Naive B cell (primary cell): ENCODE measurements at regions not wholly inside any gene's neighbourhood (a gene's known extent, or its start where the extent isn't known, plus 50 kb on each side); places are given as distances from the start of the nearest gene placed in this dataset.
"Not testable (repeated sequence)": the region's sequence is repeated elsewhere in the genome, so short reads cannot be mapped to it uniquely, and the experiment has no call there.

ENCODE experiments used
- ATAC-seq, 2 donors: fragments of 150-1000 bp; cut with Tn5 transposase; 2 replicates each; pipeline ENCODE4 v1.10.0; 2021; ENCODE audit warnings: low read depth in 2 of 2, mild to moderate bottlenecking in 2 of 2, moderate library complexity in 2 of 2
- DNase-seq: peaks from one replicate; pipeline ENCODE4 v3.0.0; 2022
- H3K27ac Mint-ChIP-seq, 6 donors: one replicate each; pipeline ENCODE4 v1.8.0; 2020 to 2022; ENCODE audit warnings: mild to moderate bottlenecking in 6 of 6, mixed read lengths in 6 of 6, moderate library complexity in 5 of 6, inconsistent platforms in 2 of 6
- H3K27me3 Mint-ChIP-seq, 3 donors: one replicate each; pipeline ENCODE4 v1.8.0; 2021 to 2022; ENCODE audit warnings: mixed read lengths in 3 of 3, mild to moderate bottlenecking in 1 of 3
- H3K36me3 Mint-ChIP-seq, 2 donors: one replicate each; pipeline ENCODE4 v1.8.0; 2020 to 2022; ENCODE audit warnings: mixed read lengths in 2 of 2, inconsistent platforms in 1 of 2, mild to moderate bottlenecking in 1 of 2
- H3K4me1 Mint-ChIP-seq, 3 donors: one replicate each; pipeline ENCODE4 v1.8.0; 2020 to 2022; ENCODE audit warnings: mixed read lengths in 3 of 3, inconsistent platforms in 1 of 3, mild to moderate bottlenecking in 1 of 3, moderate library complexity in 1 of 3
- H3K4me3 Mint-ChIP-seq, 8 donors: one replicate each; pipeline ENCODE4 v1.8.0; 2020 to 2022; ENCODE audit warnings: mild to moderate bottlenecking in 8 of 8, mixed read lengths in 8 of 8, moderate library complexity in 8 of 8, inconsistent platforms in 2 of 8
- H3K9me3 Mint-ChIP-seq, 7 donors: one replicate each; pipeline ENCODE4 v1.8.0; 2020 to 2022; ENCODE audit warnings: mixed read lengths in 7 of 7, mild to moderate bottlenecking in 5 of 7, inconsistent platforms in 2 of 7, moderate library complexity in 1 of 7

DNA sequence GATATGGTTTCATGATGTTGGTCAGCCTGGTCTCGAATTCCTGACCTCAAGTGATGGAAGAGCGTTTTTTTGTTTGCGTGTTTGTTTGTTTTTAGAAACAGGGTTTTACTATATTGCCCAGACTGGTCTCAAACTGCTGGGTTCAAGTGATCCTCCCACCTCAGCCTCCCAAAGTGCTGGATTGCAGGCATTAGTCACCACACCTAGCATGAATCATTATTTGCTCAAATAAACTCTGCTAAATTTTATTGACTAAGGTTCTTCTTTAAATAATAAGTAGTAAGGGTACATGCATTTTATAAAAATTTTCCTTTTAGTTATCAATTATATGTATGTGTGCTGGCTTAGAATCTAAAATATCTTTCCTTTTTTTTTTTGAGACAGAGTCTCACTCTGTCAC, 52.9 kb downstream of the ZBTB9 start:
- Mint-ChIP-seq H3K9me3 (peaks cover 0 to 7% (median 0%) of the 10 kb centered on the region in 7 donors), H3K27ac (no peak overlapping the region), H3K27me3 (peaks cover 10 to 31% (median 29%) of the 10 kb centered on the region in 3 donors), H3K36me3 (no peaks in the 10 kb centered on the region), H3K4me3 (no peak overlapping the region), H3K4me1 (peaks cover 11 to 13% (median 11%) of the 10 kb centered on the region in 3 donors)
- DNase-seq (no peak), ATAC-seq (no peak)

DNA sequence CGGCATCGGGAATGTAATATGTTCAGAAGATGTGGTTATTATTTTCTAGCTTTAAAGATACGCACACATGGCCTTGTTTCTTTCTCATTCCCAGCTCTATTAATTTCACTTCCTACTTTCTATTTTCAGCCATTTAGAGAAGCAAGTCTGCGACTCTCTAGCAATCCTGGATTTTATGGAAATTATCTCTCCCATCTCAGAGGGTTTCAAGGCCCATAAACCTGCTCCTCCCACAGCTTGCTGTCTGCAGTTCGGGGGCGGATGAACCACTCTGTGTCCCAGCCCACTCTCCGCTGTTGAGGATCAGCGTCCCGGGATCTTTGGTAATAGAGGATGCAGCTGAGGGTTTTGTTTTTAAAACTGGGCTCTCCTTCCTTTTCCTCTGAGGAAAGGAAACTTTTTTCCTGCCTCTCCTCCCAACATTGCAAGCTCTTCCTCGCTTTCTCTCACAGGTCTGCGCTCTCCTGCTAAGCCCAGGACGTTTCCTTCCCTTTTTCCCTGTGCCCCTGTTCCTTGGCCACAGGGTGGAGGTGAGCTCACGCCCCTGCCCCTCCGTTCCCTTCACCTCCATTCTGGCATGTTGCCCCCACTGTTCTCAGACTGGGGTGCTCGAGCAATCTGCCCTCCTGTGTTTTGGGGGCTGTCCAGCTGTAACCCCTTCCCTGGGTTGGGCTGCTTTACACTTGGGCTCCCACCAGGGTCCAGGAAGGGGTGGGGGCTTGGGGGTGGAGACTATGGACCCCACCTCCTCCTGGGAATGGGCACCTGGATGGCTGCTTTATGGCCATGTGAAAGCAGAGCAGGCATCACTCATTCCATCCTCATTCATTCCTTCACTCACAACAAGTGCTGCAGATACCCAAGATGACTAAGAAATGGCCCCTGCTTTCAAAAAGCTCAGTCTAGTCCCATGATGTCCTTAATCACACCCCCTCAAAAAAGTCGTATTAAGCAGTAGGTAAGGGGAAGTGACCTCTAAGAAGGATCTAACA, 54.9 kb downstream of the ZBTB9 start:
- Mint-ChIP-seq H3K9me3 (peaks cover 0 to 3% (median 0%) of the 10 kb centered on the region in 7 donors), H3K4me3 (peak overlapping the region in 1 of 8 donors; percentile 31), H3K4me1 (peaks cover 11 to 13% (median 11%) of the 10 kb centered on the region in 3 donors), H3K27ac (peak overlapping the region in 3 of 6 donors; percentile 49 to 72 (median 71)), H3K36me3 (no peaks in the 10 kb centered on the region), H3K27me3 (peaks cover 24 to 33% (median 30%) of the 10 kb centered on the region in 3 donors)
- DNase-seq = no peak
- ATAC-seq = peak in 1 of 2 donors; percentile 25

DNA sequence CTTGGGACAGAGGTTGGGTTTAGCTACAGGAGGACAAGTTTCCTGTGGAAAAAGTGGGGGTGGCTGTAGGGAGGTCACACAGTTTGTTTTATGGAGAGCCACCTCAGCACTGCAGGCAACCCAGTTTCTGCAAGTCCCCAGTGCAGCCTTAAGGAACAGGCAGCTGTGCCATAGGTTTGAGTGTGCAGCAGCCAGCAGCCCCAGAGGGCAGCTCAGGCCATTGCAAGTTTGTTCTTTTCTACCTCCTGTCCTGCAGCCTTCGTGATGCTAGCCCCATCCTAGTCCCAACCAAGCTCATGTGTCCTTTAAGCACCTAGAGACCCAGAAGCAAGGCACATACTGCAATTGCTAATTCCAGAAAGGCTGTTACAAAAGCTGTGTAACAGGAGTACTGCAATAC, 58.8 kb downstream of the ZBTB9 start:
- Mint-ChIP-seq H3K4me1 (peaks cover 11 to 13% (median 11%) of the 10 kb centered on the region in 3 donors), H3K9me3 (no peaks in the 10 kb centered on the region), H3K4me3 (no peak overlapping the region), H3K36me3 (no peaks in the 10 kb centered on the region), H3K27ac (no peak overlapping the region), H3K27me3 (peaks cover 32 to 35% (median 33%) of the 10 kb centered on the region in 3 donors)
- DNase-seq = no peak
- ATAC-seq = no peak

DNA sequence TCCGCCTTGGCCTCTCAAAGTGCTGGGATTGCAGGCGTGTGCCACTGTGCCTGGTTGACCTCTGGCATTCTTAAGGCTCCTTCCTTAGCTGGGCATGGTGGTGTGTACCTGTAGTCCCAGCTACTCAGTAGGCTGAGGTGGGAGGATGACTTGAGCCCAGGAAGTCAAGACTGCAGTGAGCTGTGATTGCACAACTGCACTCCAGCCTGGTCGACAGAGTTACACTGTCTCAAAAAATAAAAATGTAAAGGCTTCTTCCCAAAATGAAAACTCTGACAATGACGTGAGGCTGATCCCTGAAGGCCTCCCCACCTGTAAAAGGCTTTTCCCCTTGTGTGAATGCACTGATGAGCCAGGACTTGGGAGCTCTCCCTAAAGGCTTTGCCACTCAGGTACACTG, 62.4 kb downstream of the ZBTB9 start:
- Mint-ChIP-seq H3K27me3 (peaks cover 19 to 25% (median 25%) of the 10 kb centered on the region in 3 donors), H3K4me3 (peak overlapping the region in 1 of 8 donors; percentile 59), H3K36me3 (no peaks in the 10 kb centered on the region), H3K4me1 (peaks cover 0 to 5% (median 0%) of the 10 kb centered on the region in 3 donors), H3K27ac (no peak overlapping the region), H3K9me3 (peaks cover 0 to 2% (median 0%) of the 10 kb centered on the region in 7 donors)
- DNase-seq = no peak
- no peak for ATAC-seq

DNA sequence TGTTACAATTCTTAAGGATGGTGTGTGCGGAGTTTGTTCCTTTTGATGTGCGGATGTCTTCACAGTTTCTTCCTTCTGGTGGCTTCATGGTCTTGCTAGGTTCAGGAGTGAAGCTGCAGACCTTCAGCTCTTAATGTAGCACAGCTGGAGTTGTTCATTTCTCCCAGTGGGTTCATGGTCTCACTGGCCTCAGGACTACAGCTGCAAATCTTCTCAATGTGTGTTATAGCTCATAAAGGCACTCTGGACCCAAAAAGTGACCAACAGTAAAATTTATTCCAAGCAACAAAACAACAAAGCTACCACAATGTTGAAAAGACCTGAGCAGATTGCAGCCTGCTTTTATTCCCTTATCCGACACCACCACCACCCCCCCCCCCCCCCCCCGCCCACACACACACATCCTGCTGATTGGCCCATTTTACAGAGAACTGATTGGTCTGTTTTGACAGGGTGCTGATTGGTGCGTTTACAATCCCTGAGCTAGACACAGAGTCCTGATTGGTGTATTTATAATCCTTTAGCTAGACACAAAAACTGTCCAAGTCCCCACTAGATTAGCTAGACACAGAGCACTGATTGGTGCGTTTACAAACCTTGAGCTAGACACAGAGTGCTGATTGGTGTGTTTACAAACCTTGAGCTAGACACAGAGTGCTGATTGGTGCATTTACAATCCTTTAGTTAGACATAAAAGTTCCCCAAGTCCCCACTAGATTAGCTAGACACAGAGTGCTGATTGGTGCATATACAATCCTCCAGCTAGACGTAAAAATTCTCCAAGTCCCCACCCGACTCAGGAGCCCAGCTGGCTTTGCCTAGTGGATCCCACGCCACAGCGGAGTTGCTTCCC, 59.2 kb downstream of the BAK1 start:
- H3K4me3 Mint-ChIP-seq, ATAC-seq, H3K36me3 Mint-ChIP-seq, H3K4me1 Mint-ChIP-seq, H3K9me3 Mint-ChIP-seq, DNase-seq: not testable (repeated sequence)
- Mint-ChIP-seq H3K27me3 (peaks cover under 1 to 13% (median 7%) of the 10 kb centered on the region in 3 donors), H3K27ac (peak overlapping the region in 1 of 6 donors; percentile 54)

DNA sequence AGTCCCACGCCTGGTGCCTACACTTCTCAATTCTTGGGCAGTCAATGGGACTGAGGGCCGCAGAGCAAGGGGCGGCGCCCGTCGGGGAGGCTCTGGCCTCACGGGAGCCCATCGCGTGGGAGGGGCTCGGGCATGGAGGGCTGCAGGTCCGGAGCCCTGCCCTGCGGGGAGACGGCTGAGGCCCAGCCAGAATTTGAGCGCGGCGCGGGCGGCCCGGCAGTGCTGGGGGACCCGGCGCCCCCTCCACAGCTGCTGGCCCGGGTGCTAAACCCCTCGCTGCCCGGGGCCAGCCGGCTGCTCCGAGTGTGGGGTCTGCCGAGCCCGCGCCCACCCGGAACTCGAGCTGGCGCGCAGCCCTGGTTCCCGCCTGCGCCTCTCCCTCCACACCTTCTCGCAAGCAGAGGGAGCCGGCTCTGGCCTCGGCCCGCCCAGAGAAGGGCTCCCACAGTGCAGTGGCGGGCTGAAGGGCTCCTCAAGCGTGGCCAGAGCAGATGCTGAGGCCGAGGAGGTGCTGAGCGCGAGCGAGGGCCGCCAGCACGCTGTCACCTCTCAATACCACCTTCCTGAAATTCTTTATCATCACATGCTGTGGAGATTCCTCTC, 58.5 kb downstream of the BAK1 start:
- ATAC-seq = no peak
- DNase-seq = no peak
- H3K9me3 Mint-ChIP-seq = peaks cover 0 to 2% (median 0%) of the 10 kb centered on the region in 7 donors
- H3K4me3 Mint-ChIP-seq = no peak overlapping the region
- H3K27ac Mint-ChIP-seq = peak overlapping the region in 2 of 6 donors; percentile 48 to 76
- H3K27me3 Mint-ChIP-seq = peaks cover 0 to 13% (median 7%) of the 10 kb centered on the region in 3 donors
- H3K4me1 Mint-ChIP-seq = peaks cover 0 to 5% (median 0%) of the 10 kb centered on the region in 3 donors
- no peaks in the 10 kb centered on the region for H3K36me3 Mint-ChIP-seq
